ENCODE measurements at regions not wholly inside any gene's neighbourhood (a gene's known extent, or its start where the extent isn't known, plus 50 kb on each side); places are given as distances from the start of the nearest gene placed in this dataset.
A peak's percentile ranks its signal among the peaks of the same experiment; 100 is the strongest.

DNA sequence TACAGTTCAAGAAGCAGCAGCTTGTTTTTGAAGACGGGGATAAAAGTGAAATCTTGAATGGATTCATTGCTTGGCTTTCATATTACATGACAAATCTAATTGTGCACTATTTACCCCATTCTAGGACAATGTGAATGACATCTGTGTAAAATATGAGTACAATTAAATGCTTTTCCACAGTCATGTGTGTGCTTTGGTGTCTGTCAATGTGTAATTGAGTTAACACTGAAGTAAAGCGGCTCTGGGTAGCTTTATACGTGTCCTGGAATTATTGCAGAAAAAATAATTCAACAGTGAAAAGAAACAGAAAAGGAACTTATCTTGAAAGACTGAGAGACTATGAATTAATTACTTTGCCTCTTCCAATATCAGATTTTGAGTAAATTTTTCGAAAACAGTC lies 233.5 kb upstream of the HS3ST5 start (continued):
- TF ChIP-seq, protein P1, sequence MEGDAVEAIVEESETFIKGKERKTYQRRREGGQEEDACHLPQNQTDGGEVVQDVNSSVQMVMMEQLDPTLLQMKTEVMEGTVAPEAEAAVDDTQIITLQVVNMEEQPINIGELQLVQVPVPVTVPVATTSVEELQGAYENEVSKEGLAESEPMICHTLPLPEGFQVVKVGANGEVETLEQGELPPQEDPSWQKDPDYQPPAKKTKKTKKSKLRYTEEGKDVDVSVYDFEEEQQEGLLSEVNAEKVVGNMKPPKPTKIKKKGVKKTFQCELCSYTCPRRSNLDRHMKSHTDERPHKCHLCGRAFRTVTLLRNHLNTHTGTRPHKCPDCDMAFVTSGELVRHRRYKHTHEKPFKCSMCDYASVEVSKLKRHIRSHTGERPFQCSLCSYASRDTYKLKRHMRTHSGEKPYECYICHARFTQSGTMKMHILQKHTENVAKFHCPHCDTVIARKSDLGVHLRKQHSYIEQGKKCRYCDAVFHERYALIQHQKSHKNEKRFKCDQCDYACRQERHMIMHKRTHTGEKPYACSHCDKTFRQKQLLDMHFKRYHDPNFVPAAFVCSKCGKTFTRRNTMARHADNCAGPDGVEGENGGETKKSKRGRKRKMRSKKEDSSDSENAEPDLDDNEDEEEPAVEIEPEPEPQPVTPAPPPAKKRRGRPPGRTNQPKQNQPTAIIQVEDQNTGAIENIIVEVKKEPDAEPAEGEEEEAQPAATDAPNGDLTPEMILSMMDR (IDR thresholded peaks at IDR 0.05): no peak
- TF ChIP-seq, protein P2, sequence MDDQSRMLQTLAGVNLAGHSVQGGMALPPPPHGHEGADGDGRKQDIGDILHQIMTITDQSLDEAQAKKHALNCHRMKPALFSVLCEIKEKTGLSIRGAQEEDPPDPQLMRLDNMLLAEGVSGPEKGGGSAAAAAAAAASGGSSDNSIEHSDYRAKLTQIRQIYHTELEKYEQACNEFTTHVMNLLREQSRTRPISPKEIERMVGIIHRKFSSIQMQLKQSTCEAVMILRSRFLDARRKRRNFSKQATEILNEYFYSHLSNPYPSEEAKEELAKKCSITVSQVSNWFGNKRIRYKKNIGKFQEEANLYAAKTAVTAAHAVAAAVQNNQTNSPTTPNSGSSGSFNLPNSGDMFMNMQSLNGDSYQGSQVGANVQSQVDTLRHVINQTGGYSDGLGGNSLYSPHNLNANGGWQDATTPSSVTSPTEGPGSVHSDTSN (IDR thresholded peaks at IDR 0.05): 0 out of 2 replicates have a peak, but pooled peaks have one; percentile 17
- TF ChIP-seq RAD21 (IDR thresholded peaks at IDR 0.05; ENCODE audit: low read length) (peak; percentile 6; the same call in 1 of the 2 replicates), FOSL2 (IDR thresholded peaks at IDR 0.05; ENCODE audit: borderline replicate concordance, low read depth) (no peak), TAF1 (IDR thresholded peaks at IDR 0.05; ENCODE audit: borderline replicate concordance, low read depth, low read length) (no peak), GABPA (IDR thresholded peaks at IDR 0.05; ENCODE audit: low read depth) (no peak), YY1 (IDR thresholded peaks at IDR 0.05; ENCODE audit: low read depth) (no peak), TEAD4 (IDR thresholded peaks at IDR 0.05; ENCODE audit: borderline replicate concordance, insufficient read depth) (no peak), JUND (IDR thresholded peaks at IDR 0.05) (no peak), MEF2A (IDR thresholded peaks at IDR 0.05; ENCODE audit: borderline replicate concordance, low read depth) (no peak), GATA2 (CRISPR knock-in tag; IDR thresholded peaks at IDR 0.05) (peak; percentile 83)
- TF ChIP-seq, protein P3, sequence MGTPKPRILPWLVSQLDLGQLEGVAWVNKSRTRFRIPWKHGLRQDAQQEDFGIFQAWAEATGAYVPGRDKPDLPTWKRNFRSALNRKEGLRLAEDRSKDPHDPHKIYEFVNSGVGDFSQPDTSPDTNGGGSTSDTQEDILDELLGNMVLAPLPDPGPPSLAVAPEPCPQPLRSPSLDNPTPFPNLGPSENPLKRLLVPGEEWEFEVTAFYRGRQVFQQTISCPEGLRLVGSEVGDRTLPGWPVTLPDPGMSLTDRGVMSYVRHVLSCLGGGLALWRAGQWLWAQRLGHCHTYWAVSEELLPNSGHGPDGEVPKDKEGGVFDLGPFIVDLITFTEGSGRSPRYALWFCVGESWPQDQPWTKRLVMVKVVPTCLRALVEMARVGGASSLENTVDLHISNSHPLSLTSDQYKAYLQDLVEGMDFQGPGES (IDR thresholded peaks at IDR 0.05; ENCODE audit: low read depth, low read length): no peak
- TF ChIP-seq, protein P4, sequence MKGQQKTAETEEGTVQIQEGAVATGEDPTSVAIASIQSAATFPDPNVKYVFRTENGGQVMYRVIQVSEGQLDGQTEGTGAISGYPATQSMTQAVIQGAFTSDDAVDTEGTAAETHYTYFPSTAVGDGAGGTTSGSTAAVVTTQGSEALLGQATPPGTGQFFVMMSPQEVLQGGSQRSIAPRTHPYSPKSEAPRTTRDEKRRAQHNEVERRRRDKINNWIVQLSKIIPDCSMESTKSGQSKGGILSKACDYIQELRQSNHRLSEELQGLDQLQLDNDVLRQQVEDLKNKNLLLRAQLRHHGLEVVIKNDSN (IDR thresholded peaks at IDR 0.05; ENCODE audit: borderline replicate concordance, low read depth): no peak
- TF ChIP-seq, protein P5, sequence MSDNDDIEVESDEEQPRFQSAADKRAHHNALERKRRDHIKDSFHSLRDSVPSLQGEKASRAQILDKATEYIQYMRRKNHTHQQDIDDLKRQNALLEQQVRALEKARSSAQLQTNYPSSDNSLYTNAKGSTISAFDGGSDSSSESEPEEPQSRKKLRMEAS (IDR thresholded peaks at IDR 0.05; ENCODE audit: low read depth): no peak

DNA sequence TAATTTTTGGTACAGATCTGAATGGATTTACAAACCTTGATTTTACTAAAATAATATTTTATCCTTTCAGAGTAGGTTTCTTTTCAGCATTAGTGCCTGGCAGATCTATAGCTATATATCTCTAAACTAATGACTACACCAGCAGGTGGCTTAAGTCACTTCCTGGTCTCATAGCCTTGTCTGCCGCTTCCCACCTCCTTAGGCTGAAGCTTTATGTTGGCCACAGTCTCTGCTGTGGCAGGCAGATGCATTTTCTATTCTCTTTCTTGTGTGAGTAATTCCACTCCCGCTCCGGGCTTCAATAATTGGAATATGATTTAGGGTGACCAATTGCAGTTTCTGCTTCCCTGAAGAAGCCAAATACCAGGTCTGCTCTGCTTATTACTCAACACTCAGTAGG lies 226.8 kb upstream of the HS3ST5 start:
- Histone ChIP-seq H3K36me3 (replicated peaks in 1 of 2; ENCODE audit: control insufficient read depth in 1 of 2, insufficient read depth in 2 of 2, low read length in 1 of 2) (no peaks in the 10 kb centered on the region), H3K27me3 (ENCODE audit: insufficient read depth) (no peaks in the 10 kb centered on the region), H3K9ac (no peak overlapping the region), H4K20me1 (ENCODE audit: insufficient read depth) (no peaks in the 10 kb centered on the region), H3K9me2 (no peaks in the 10 kb centered on the region), H2AFZ (ENCODE audit: low read depth) (no peak overlapping the region), H3K27ac (ENCODE audit: low read depth in 2 of 2, low read length in 1 of 2) (no peak overlapping the region), H3K9me3 (no peaks in the 10 kb centered on the region), H3K79me2 (ENCODE audit: insufficient read depth) (no peaks in the 10 kb centered on the region), H3K4me3 (ENCODE audit: low read depth in 2 of 2, low read length in 1 of 2) (no peak overlapping the region), H3K4me1 (ENCODE audit: control insufficient read depth in 1 of 2, insufficient read depth in 2 of 2, low read depth in 1 of 2, low read length in 1 of 2) (no peaks in the 10 kb centered on the region), H3K4me2 (no peak overlapping the region), H3F3A (replicated peaks; ENCODE audit: insufficient read depth) (no peaks in the 10 kb centered on the region)
- ChIA-PET CTCF (no interaction called here), POLR2A (no interaction called here)
- 48% methylated on average over 3 of the region's 3 CpGs for WGBS (ENCODE audit: low lambda C conversion rate)
- no peak for DNase-seq
- TF ChIP-seq RFX5 (IDR thresholded peaks at IDR 0.05; ENCODE audit: low read length) (no peak), YY1 (IDR thresholded peaks at IDR 0.05; ENCODE audit: low read depth) (no peak), SIN3A (IDR thresholded peaks at IDR 0.05; ENCODE audit: borderline replicate concordance, low read depth, low read length) (no peak), CHD2 (IDR thresholded peaks at IDR 0.05; ENCODE audit: low read length, partially characterized antibody) (no peak), POLR2AphosphoS5 (IDR thresholded peaks at IDR 0.05; ENCODE audit: low read depth, low read length) (no peak), NRF1 (IDR thresholded peaks at IDR 0.05; ENCODE audit: low read depth, low read length) (no peak), EZH2phosphoT487 (IDR thresholded peaks at IDR 0.05; ENCODE audit: borderline replicate concordance, low read depth) (no peak), FOSL2 (IDR thresholded peaks at IDR 0.05; ENCODE audit: borderline replicate concordance, low read depth) (no peak), JUND (IDR thresholded peaks at IDR 0.05) (no peak)
- TF ChIP-seq, protein P2 (IDR thresholded peaks at IDR 0.05): no peak
- TF ChIP-seq, protein P6, sequence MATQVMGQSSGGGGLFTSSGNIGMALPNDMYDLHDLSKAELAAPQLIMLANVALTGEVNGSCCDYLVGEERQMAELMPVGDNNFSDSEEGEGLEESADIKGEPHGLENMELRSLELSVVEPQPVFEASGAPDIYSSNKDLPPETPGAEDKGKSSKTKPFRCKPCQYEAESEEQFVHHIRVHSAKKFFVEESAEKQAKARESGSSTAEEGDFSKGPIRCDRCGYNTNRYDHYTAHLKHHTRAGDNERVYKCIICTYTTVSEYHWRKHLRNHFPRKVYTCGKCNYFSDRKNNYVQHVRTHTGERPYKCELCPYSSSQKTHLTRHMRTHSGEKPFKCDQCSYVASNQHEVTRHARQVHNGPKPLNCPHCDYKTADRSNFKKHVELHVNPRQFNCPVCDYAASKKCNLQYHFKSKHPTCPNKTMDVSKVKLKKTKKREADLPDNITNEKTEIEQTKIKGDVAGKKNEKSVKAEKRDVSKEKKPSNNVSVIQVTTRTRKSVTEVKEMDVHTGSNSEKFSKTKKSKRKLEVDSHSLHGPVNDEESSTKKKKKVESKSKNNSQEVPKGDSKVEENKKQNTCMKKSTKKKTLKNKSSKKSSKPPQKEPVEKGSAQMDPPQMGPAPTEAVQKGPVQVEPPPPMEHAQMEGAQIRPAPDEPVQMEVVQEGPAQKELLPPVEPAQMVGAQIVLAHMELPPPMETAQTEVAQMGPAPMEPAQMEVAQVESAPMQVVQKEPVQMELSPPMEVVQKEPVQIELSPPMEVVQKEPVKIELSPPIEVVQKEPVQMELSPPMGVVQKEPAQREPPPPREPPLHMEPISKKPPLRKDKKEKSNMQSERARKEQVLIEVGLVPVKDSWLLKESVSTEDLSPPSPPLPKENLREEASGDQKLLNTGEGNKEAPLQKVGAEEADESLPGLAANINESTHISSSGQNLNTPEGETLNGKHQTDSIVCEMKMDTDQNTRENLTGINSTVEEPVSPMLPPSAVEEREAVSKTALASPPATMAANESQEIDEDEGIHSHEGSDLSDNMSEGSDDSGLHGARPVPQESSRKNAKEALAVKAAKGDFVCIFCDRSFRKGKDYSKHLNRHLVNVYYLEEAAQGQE (IDR thresholded peaks at IDR 0.05; ENCODE audit: low read depth, low read length): no peak

Data from SK-N-SH (cell line).